ENCODE measurements at regions not wholly inside any gene's neighbourhood (a gene's known extent, or its start where the extent isn't known, plus 50 kb on each side); places are given as distances from the start of the nearest gene placed in this dataset.

DNA sequence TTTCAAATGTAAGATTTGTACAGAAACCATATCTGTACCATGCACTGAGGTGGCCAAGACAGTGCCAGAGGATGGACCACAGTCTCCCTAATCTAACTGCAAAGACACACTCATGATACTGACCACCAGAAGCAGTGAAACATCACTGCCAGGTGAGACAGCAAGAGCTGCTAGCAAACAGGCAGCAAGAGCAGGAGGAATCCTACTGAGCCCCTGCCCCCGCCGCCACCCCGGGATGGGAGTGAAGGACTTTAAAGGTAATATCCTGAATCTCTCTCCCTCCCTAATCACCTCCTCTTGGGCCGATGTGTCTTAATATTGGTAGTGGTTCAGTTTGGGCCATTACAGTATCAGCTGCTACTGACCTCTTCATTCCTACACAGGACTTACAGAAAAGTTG, 144.3 kb downstream of the XPNPEP1 start:
- no peak for ATAC-seq (ENCODE audit: low read depth)

DNA sequence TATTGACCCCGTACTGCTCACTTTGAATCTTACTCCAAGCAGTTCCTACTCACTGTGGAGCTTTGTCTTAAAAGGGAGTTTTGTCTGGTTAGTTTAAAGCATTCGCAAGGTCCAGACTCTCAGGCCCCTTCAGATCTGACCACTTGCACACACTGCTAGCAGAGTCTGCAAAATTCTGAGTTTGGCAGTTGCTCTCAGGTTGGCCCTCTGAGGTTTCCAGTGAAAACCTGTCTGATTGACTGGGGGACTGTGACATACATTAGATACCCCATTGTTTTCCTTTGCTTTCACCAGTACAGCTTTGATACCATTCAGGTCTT, 149.2 kb downstream of the XPNPEP1 start:
- TF ChIP-seq, protein P1, sequence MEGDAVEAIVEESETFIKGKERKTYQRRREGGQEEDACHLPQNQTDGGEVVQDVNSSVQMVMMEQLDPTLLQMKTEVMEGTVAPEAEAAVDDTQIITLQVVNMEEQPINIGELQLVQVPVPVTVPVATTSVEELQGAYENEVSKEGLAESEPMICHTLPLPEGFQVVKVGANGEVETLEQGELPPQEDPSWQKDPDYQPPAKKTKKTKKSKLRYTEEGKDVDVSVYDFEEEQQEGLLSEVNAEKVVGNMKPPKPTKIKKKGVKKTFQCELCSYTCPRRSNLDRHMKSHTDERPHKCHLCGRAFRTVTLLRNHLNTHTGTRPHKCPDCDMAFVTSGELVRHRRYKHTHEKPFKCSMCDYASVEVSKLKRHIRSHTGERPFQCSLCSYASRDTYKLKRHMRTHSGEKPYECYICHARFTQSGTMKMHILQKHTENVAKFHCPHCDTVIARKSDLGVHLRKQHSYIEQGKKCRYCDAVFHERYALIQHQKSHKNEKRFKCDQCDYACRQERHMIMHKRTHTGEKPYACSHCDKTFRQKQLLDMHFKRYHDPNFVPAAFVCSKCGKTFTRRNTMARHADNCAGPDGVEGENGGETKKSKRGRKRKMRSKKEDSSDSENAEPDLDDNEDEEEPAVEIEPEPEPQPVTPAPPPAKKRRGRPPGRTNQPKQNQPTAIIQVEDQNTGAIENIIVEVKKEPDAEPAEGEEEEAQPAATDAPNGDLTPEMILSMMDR (IDR thresholded peaks at IDR 0.05; ENCODE audit: poor library complexity, severe bottlenecking) = peak; percentile 44
- DNase-seq (ENCODE audit: low spot score) = no peak

More for the DNA sequence above, 144.3 kb downstream of the XPNPEP1 start:
- Histone ChIP-seq H3K9me3 (ENCODE audit: severe bottlenecking) (no peaks in the 10 kb centered on the region), H3K27ac (ENCODE audit: poor library complexity, severe bottlenecking) (no peak overlapping the region), H3K36me3 (ENCODE audit: low read depth) (no peaks in the 10 kb centered on the region), H3K4me3 (ENCODE audit: severe bottlenecking) (no peak overlapping the region), H3K4me1 (ENCODE audit: insufficient read depth, poor library complexity, severe bottlenecking) (no peaks in the 10 kb centered on the region), H3K27me3 (ENCODE audit: insufficient read depth, poor library complexity, severe bottlenecking) (no peaks in the 10 kb centered on the region)
- DNase-seq (ENCODE audit: low spot score) = no peak
- TF ChIP-seq, protein P1 (IDR thresholded peaks at IDR 0.05; ENCODE audit: poor library complexity, severe bottlenecking) = no peak

DNA sequence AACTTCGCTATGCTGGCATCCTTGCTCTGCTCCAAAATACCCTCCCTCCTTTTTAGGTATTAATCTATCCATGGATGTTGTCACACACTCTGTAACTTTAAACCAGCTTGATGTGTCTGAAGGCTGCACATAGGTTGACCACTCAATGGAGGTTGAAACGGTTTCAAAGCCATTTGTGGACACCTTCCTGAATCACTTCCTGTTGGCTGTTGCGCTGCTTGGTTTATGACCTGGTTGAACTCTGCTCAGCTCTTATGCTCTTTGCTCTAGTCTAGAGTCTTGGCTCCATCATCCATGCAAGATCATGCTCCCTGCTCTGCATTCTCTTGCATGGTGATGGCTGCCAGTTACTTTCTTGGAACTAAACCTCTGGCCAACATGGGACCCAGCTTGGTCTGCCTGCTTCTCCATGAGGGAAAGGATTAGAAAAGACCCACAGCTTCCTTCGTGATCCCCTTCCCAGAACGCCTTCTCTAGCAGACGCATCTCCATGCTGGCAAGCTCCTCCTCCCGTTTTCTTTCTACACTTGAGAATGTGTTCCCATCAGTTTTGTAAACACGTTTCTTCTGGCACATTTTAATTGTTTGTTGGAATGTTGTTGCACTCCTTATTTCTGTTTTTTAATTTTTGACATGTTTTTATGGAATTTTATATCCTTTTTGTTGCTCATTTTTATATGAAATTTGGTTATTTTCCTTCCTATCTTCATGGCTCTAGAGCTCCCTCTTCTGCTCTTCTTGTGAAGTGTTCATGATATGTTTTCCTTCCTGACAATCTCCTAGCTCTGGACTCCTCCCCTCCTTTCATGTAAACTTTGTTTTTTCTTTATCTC, 149.8 kb downstream of the XPNPEP1 start:
- no peaks in the 10 kb centered on the region for H3K9me3 ChIP-seq (ENCODE audit: severe bottlenecking)
- no peak for ATAC-seq (ENCODE audit: low read depth)
- DNase-seq (ENCODE audit: low spot score) = no peak

More for the DNA sequence above, 149.2 kb downstream of the XPNPEP1 start:
- H3K9me3 ChIP-seq (ENCODE audit: severe bottlenecking) = no peaks in the 10 kb centered on the region
- no peaks in the 10 kb centered on the region for H3K4me1 ChIP-seq (ENCODE audit: insufficient read depth, poor library complexity, severe bottlenecking)
- H3K27ac ChIP-seq (ENCODE audit: poor library complexity, severe bottlenecking) = no peak overlapping the region
- H3K36me3 ChIP-seq (ENCODE audit: low read depth) = no peaks in the 10 kb centered on the region
- no peak overlapping the region for H3K4me3 ChIP-seq (ENCODE audit: severe bottlenecking)
- no peaks in the 10 kb centered on the region for H3K27me3 ChIP-seq (ENCODE audit: insufficient read depth, poor library complexity, severe bottlenecking)
- ATAC-seq (ENCODE audit: low read depth) = no peak

DNA sequence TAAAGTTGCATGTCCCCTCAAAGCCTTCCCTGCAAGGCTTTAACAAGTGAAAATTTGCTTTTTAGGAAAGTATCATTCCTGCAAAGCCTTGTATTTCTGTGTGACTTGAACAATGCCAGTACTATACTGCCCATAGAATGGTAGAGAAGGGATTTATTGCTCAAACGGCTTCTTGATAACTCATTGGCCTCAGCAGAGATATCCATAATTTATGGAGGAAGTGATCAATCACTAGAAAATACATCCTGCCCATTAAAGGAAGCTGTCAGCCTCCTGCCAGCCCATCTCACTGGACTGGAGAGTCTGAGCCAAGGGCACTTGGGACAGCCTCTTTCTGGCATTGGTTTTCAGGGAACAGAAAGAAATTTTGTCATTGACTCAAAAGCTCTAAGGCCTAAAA, 152.6 kb downstream of the XPNPEP1 start:
- H3K4me1 ChIP-seq (ENCODE audit: insufficient read depth, poor library complexity, severe bottlenecking) = no peaks in the 10 kb centered on the region
- no peak overlapping the region for H3K27ac ChIP-seq (ENCODE audit: poor library complexity, severe bottlenecking)
- TF ChIP-seq, protein P1 (IDR thresholded peaks at IDR 0.05; ENCODE audit: poor library complexity, severe bottlenecking) = no peak
- H3K27me3 ChIP-seq (ENCODE audit: insufficient read depth, poor library complexity, severe bottlenecking) = no peaks in the 10 kb centered on the region
- H3K36me3 ChIP-seq (ENCODE audit: low read depth) = no peaks in the 10 kb centered on the region
- H3K9me3 ChIP-seq (ENCODE audit: severe bottlenecking) = no peaks in the 10 kb centered on the region
- ATAC-seq (ENCODE audit: low read depth) = no peak
- no peak overlapping the region for H3K4me3 ChIP-seq (ENCODE audit: severe bottlenecking)
- DNase-seq (ENCODE audit: low spot score) = no peak

More for the DNA sequence above, 149.8 kb downstream of the XPNPEP1 start:
- Histone ChIP-seq H3K27me3 (ENCODE audit: insufficient read depth, poor library complexity, severe bottlenecking) (no peaks in the 10 kb centered on the region), H3K4me3 (ENCODE audit: severe bottlenecking) (no peak overlapping the region), H3K4me1 (ENCODE audit: insufficient read depth, poor library complexity, severe bottlenecking) (no peaks in the 10 kb centered on the region), H3K36me3 (ENCODE audit: low read depth) (no peaks in the 10 kb centered on the region), H3K27ac (ENCODE audit: poor library complexity, severe bottlenecking) (no peak overlapping the region)
- TF ChIP-seq, protein P1 (IDR thresholded peaks at IDR 0.05; ENCODE audit: poor library complexity, severe bottlenecking) = peak; percentile 65

DNA sequence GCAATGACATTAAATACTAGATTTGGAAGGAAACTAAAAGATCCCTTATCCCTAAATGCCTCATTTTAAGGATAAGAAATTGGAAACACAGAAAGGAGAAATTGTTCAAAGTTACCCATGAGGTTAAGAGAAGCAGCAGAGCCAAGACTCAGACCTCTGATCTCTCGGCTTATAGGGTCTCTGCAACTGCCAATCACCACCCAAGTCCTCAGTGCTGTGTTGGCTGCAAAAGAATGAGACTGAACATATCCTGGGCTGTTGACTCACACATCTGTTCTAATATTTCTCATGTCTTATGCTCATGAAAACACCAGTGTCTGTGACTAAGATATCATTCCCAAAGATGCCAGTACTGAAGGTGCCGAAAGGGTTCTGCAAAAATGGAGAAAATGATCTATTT, 153.3 kb downstream of the XPNPEP1 start:
- Histone ChIP-seq H3K4me3 (ENCODE audit: severe bottlenecking) (no peak overlapping the region), H3K9me3 (ENCODE audit: severe bottlenecking) (no peaks in the 10 kb centered on the region), H3K4me1 (ENCODE audit: insufficient read depth, poor library complexity, severe bottlenecking) (no peaks in the 10 kb centered on the region), H3K36me3 (ENCODE audit: low read depth) (no peaks in the 10 kb centered on the region), H3K27me3 (ENCODE audit: insufficient read depth, poor library complexity, severe bottlenecking) (no peaks in the 10 kb centered on the region), H3K27ac (ENCODE audit: poor library complexity, severe bottlenecking) (no peak overlapping the region)
- DNase-seq (ENCODE audit: low spot score) = no peak
- ATAC-seq (ENCODE audit: low read depth) = no peak
- TF ChIP-seq, protein P1 (IDR thresholded peaks at IDR 0.05; ENCODE audit: poor library complexity, severe bottlenecking) = no peak
